GM12892 (cell line): ENCODE measurements at regions not wholly inside any gene's neighbourhood (a gene's known extent, or its start where the extent isn't known, plus 50 kb on each side); places are given as distances from the start of the nearest gene placed in this dataset.

Source experiments
- POLR2A ChIP-seq: IDR thresholded peaks from 2 replicates; pipeline ENCODE4 v1.6.1; 2011; ENCODE audit warnings: low read depth, low read length, control low read depth
- POLR2AphosphoS5 ChIP-seq: IDR thresholded peaks from 2 replicates; pipeline ENCODE4 v1.6.1; 2011; ENCODE audit warnings: low read depth, low read length, control low read depth

GRCh38 chr12:88437226-88437625, 143.0 kb downstream of the KITLG start:
- no peak for TF ChIP-seq POLR2A
- TF ChIP-seq POLR2AphosphoS5, result no peak
